CD4-positive, alpha-beta T cell treated with Interleukin-6 for 4 hours (primary cell): ENCODE measurements at regions not wholly inside any gene's neighbourhood (a gene's known extent, or its start where the extent isn't known, plus 50 kb on each side); places are given as distances from the start of the nearest gene placed in this dataset.
A peak's percentile ranks its signal among the peaks of the same experiment; 100 is the strongest.

Source experiments
- DNase-seq: peaks from one replicate; pipeline ENCODE4 v3.0.0-alpha.2; 2020; ENCODE audit warnings: mixed read lengths

DNA sequence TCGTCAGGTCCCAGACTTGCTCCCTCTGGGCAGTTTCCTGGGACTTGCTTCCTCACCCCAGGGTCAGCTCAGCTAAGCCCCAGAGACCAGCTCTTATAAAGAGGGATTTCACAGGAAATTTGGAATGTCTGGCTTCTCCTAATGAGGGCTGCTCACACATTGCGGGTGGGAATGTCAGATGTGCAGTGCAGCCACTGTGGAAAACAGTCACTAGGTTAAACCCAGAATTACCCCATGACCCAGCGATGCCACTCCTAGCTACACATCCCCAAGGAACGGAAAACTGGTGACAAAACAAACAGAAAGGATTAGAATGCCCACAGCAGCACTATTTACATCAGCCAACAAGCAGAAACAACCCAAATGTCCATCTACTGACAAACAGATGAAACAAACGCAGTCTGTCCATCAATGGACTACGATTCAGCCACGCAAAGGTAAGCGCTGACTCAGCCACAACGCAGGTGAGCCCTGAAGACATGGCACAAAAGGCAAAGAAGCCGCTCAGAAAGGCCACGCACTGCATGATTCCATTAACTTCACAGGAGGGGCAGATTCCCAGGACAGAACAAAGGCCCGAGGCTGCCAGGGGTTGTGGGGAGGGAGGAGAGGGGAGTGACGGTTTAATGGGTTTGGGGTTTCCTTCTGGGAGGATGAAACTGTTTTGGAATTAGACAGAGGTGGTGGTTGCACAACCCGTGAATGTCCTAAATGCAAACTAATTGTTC, 63.0 kb downstream of the NCOR2 start:
- no peak for DNase-seq

GRCh38 chr12:124503305-124503704, 64.1 kb downstream of the NCOR2 start:
- DNase-seq, result no peak

GRCh38 chr12:124502379-124502778, 65.0 kb downstream of the NCOR2 start:
- DNase-seq, result no peak

- DNase-seq, result no peak
These were observed 65.6 kb downstream of the NCOR2 start for GRCh38 chr12:124501827-124502226.

GRCh38 chr12:124501112-124501561, 66.3 kb downstream of the NCOR2 start:
- no peak for DNase-seq

- DNase-seq, result no peak
These were observed 67.5 kb downstream of the NCOR2 start for GRCh38 chr12:124499898-124500244.

GRCh38 chr12:124499190-124499753, 68.1 kb downstream of the NCOR2 start:
- no peak for DNase-seq

- DNase-seq, result no peak
These were observed 68.9 kb downstream of the NCOR2 start for GRCh38 chr12:124498275-124499189.

GRCh38 chr12:124497658-124498057, 69.8 kb downstream of the NCOR2 start:
- no peak for DNase-seq

- DNase-seq, result no peak
These were observed 70.4 kb downstream of the NCOR2 start for GRCh38 chr12:124497039-124497438.

GRCh38 chr12:124496584-124496983, 70.8 kb downstream of the NCOR2 start:
- peak; percentile 15 for DNase-seq

GRCh38 chr12:124495194-124495983, 72.0 kb downstream of the NCOR2 start:
- no peak for DNase-seq

DNA sequence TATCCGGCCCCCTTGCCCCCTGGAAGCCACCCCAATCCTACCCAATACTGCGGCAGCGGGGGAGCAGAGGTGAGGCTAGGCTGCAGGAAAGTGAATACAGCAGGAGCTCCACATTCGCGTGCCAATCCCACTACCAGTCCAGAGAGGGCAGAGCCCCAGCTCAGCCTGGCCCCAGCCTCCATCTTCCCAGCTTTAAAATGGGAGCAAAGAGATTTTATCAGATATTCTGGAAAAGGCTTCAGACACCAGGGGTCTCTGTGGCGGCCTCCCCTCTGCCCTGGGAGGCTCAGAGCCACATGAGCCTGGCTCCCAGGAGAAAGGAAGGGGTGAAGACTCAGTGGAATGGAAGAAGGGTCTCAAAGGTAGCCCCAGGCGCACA, 72.7 kb downstream of the NCOR2 start:
- no peak for DNase-seq

GRCh38 chr12:124493809-124494750, 73.3 kb downstream of the NCOR2 start:
- no peak for DNase-seq

GRCh38 chr12:124492879-124493808, 74.3 kb downstream of the NCOR2 start:
- no peak for DNase-seq

GRCh38 chr12:124491856-124492420, 75.5 kb downstream of the NCOR2 start:
- no peak for DNase-seq

DNA sequence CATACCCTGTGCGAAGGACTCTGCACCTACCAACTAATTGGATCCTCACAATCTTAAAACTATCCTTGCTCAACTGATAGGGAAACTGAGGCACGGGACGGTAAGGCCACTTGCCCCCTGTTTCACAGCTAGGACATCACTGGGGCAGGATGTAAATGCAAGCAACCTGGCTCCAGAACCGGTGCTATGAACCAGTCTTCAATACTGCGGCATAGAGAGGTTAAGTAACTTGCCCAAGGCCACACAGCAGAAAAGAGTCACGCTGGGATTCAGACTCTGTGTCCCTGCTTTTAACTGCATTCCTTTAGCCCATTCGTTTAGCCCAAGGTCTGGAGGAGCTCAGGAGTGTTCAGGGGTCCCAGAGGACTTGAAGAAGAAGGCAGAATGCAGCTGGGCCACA, 76.1 kb downstream of the NCOR2 start:
- DNase-seq, result no peak

DNA sequence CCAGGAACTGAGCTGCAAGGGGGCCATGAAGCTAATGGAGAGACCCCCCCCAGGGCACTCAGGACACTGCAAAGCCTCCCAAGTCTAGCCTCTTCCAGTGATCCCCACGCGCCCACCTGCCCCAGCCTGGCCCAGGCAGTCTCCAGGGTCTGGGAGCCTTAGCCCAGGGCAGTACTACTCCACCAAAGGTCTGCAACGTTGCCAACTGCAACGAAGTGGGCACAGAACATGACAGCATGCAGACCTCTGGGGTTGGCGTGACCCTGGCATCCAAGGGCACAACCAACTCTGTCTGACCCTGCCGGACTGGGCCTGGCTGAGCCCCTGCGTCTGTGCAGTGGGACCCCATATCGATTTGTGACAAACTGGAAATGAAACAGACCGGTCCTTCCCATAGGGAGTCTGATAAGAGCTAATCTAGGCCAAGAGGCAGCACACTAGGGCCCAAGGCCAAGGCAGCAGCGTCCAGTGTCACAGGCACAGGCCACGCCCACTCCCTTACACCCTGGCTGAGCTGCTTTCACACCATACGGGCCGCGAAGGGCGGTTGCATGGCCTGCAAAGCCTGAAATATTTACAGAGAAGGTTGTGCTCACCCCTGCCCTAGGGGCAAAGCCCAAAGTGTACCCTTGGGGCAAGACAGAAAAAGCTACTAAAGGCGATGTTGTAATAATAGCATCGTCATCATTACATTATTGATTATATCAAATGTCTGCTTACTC, 76.7 kb downstream of the NCOR2 start:
- DNase-seq, result no peak

DNA sequence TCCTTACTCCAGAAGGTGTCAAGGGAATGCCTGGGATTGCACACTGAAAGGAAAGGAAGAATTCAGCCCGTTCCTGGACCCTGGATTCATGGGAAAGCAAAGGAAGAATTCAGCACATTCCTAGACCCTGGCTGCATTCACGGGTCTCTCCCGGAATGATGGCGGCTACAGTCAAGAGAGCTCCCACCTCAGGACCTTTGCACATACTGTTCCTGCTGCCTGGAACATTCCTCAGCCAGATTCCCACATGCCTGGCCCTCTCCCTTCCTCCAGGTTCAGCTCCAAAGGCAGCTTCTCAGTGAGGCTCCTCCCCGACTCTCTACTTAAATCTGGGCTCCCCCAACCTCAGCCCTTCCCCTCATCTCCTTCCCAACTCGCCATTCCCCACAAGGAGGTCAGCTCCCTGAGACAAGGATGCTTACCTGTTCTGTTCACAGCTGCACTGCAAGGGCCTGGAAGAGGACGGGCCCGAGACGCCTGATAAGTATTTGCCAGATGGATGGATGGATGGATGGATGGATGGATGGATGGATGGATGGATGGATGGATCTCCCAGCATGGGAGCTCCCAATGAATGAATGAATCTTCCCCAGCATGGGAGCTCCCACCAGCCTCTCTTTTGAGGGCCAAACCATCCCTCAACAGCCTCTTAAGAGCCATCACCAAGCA, 77.4 kb downstream of the NCOR2 start:
- DNase-seq, result no peak
